A549 (cell line): ENCODE measurements at regions not wholly inside any gene's neighbourhood (a gene's known extent, or its start where the extent isn't known, plus 50 kb on each side); places are given as distances from the start of the nearest gene placed in this dataset.

Source experiments
- ATAC-seq, 2 experiments: fragments of 200-7000 bp in 1 of 2; fragments of >200 bp in 1 of 2; cut with Nextera tagmentation in 1 of 2; cut with Tn5 transposase in 1 of 2; 3 replicates each; pipeline versions ENCODE4 v1.8.0 to v1.9.1; 2018 to 2020; ENCODE audit warnings: mild to moderate bottlenecking in 1 of 2, moderate library complexity in 1 of 2
- CTCF ChIA-PET: fragments of 300-600 bp; sonication (Branson Sonifier 250); formaldehyde crosslinking; extraction: SDS; loops from one replicate; lab custom pipeline; 2021; ENCODE audit warnings: antibody characterized with exemption, inconsistent platforms; lab: Yijun Ruan, JAX
- POLR2A ChIA-PET: fragments of 350-600 bp; formaldehyde crosslinking; extraction: SDS; loops from one replicate; lab custom pipeline; 2021; ENCODE audit warnings: antibody characterized with exemption, inconsistent platforms; lab: Yijun Ruan, JAX
- DNase-seq, 2 experiments: peaks; one replicate each; pipeline versions ENCODE4 v3.0.0 to v3.0.0-alpha.2; 2011 to 2016; ENCODE audit warnings: low read depth in 1 of 2, low spot score in 1 of 2
- FAIRE-seq: peaks from 2 replicates; lab custom pipeline; 2011; peaks lifted over from hg19 to GRCh38; lab: Jason Lieb, UNC
- H3K27ac ChIP-seq, 2 experiments: fragments of >200 bp; sonication (Bioruptor Twin); formaldehyde crosslinking; 3 replicates each; pipeline ENCODE4 v1.5.1; 2016 to 2017
- H3K4me1 ChIP-seq: fragments of >200 bp; sonication (Bioruptor Twin); formaldehyde crosslinking; 3 replicates; pipeline ENCODE4 v1.6.1; 2016
- H3K4me2 ChIP-seq: fragments of >200 bp; sonication (Bioruptor Twin); formaldehyde crosslinking; 3 replicates; pipeline ENCODE4 v1.6.1; 2016
- H3K4me3 ChIP-seq: fragments of >200 bp; sonication (Bioruptor Twin); formaldehyde crosslinking; 3 replicates; pipeline ENCODE4 v1.5.1; 2016
- H3K9me3 ChIP-seq: fragments of >200 bp; sonication (Bioruptor Twin); formaldehyde crosslinking; 3 replicates; pipeline ENCODE4 v1.6.1; 2016
- BHLHE40 ChIP-seq: IDR thresholded peaks from 2 replicates; pipeline ENCODE4 v1.6.1; 2012; ENCODE audit warnings: low read depth, low read length, inconsistent platforms
- CBX2 ChIP-seq: fragments of 200-600 bp; sonication (generic); IDR thresholded peaks from 2 replicates; pipeline ENCODE4 v1.6.1; 2016; ENCODE audit warnings: low read depth, mild to moderate bottlenecking, borderline replicate concordance
- CEBPB ChIP-seq, 2 experiments: fragments of >200 bp in 1 of 2; sonication (Bioruptor Twin) in 1 of 2; formaldehyde crosslinking in 1 of 2; IDR thresholded peaks; 2 replicates each; pipeline ENCODE4 v1.6.1; 2012 to 2016
- CHD2 ChIP-seq: fragments of 150-350 bp; IDR thresholded peaks from 2 replicates; pipeline ENCODE4 v1.6.1; 2014; ENCODE audit warnings: low read length; ENCODE audit not compliant: partially characterized antibody
- CHD4 ChIP-seq: fragments of 200-600 bp; sonication (generic); IDR thresholded peaks from 2 replicates; pipeline ENCODE4 v1.6.1; 2016; ENCODE audit warnings: antibody characterized with exemption, mild to moderate bottlenecking, borderline replicate concordance
- CTCF ChIP-seq: fragments of >200 bp; sonication (Bioruptor Twin); formaldehyde crosslinking; IDR thresholded peaks from 3 replicates; pipeline ENCODE4 v1.5.1; 2016
- EHF ChIP-seq: fragments of 250-450 bp; sonication (Bioruptor Pico); IDR thresholded peaks from 2 replicates; pipeline ENCODE4 v1.5.0; 2020; ENCODE audit warnings: mild to moderate bottlenecking
- EP300 ChIP-seq, 2 experiments: fragments of >200 bp; sonication (Bioruptor Twin); formaldehyde crosslinking; IDR thresholded peaks; 2 replicates in 1 of 2; 3 replicates in 1 of 2; pipeline ENCODE4 v1.6.1; 2016 to 2017
- FOSB ChIP-seq: fragments of 250-450 bp; sonication (Bioruptor Pico); IDR thresholded peaks from 2 replicates; pipeline ENCODE4 v1.5.0; 2020; ENCODE audit warnings: mild to moderate bottlenecking, moderate library complexity
- HDAC2 ChIP-seq: fragments of 200-600 bp; sonication (generic); IDR thresholded peaks from 2 replicates; pipeline ENCODE4 v1.6.1; 2016
- HOXB13 ChIP-seq: fragments of 250-450 bp; sonication (Bioruptor Pico); IDR thresholded peaks from 2 replicates; pipeline ENCODE4 v1.5.0; 2020; ENCODE audit warnings: low read depth, mild to moderate bottlenecking, moderate library complexity
- HOXB5 ChIP-seq: fragments of 250-450 bp; sonication (Bioruptor Pico); IDR thresholded peaks from 2 replicates; pipeline ENCODE4 v1.5.0; 2020; ENCODE audit warnings: mild to moderate bottlenecking, moderate library complexity
- MAFK ChIP-seq: fragments of 450-650 bp; IDR thresholded peaks from 2 replicates; pipeline ENCODE4 v1.6.1; 2014; ENCODE audit not compliant: partially characterized antibody
- MAZ ChIP-seq: fragments of 150-350 bp; IDR thresholded peaks from 2 replicates; pipeline ENCODE4 v1.6.1; 2014; ENCODE audit warnings: antibody characterized with exemption, low read depth, low read length, borderline replicate concordance
- NFE2L2 ChIP-seq: fragments of 150-350 bp; conservative IDR thresholded peaks from 2 replicates; pipeline ENCODE4 v1.6.1; 2014; ENCODE audit warnings: low read length
- POLR2A ChIP-seq: IDR thresholded peaks from 2 replicates; pipeline ENCODE4 v1.6.1; 2012; ENCODE audit warnings: mild to moderate bottlenecking, low read length
- RAD21 ChIP-seq, 2 experiments: fragments of >200 bp in 1 of 2; sonication (Bioruptor Twin) in 1 of 2; formaldehyde crosslinking in 1 of 2; IDR thresholded peaks in 1 of 2; conservative IDR thresholded peaks in 1 of 2; 2 replicates in 1 of 2; 3 replicates in 1 of 2; pipeline ENCODE4 v1.6.1; 2012 to 2018; ENCODE audit warnings: inconsistent platforms in 1 of 2
- RCOR1 ChIP-seq: fragments of 150-350 bp; IDR thresholded peaks from 2 replicates; pipeline ENCODE4 v1.6.1; 2014; ENCODE audit warnings: antibody characterized with exemption, low read length, low read depth
- ZC3H11A ChIP-seq: fragments of 450-650 bp; IDR thresholded peaks from 2 replicates; pipeline ENCODE4 v1.6.1; 2014; ENCODE audit warnings: antibody characterized with exemption, mild to moderate bottlenecking
- WGBS: methylation state at CpG from one replicate; pipeline ENCODE4 v1.1.6; 2017; ENCODE audit errors: missing lambda C conversion rate; 5-methylcytosine and 5-hydroxymethylcytosine counted together
- TF ChIP-seq, protein P1 (sequence below): IDR thresholded peaks from 2 replicates; pipeline ENCODE4 v1.6.1; 2012
- TF ChIP-seq, protein P2 (sequence below): fragments of 250-450 bp; sonication (Bioruptor Pico); IDR thresholded peaks from 2 replicates; pipeline ENCODE4 v1.5.0; 2020; ENCODE audit warnings: low read depth, mild to moderate bottlenecking, moderate library complexity
- TF ChIP-seq, protein P3 (sequence below): fragments of 450-650 bp; IDR thresholded peaks from 2 replicates; pipeline ENCODE4 v1.6.1; 2014; ENCODE audit warnings: antibody characterized with exemption

DNA sequence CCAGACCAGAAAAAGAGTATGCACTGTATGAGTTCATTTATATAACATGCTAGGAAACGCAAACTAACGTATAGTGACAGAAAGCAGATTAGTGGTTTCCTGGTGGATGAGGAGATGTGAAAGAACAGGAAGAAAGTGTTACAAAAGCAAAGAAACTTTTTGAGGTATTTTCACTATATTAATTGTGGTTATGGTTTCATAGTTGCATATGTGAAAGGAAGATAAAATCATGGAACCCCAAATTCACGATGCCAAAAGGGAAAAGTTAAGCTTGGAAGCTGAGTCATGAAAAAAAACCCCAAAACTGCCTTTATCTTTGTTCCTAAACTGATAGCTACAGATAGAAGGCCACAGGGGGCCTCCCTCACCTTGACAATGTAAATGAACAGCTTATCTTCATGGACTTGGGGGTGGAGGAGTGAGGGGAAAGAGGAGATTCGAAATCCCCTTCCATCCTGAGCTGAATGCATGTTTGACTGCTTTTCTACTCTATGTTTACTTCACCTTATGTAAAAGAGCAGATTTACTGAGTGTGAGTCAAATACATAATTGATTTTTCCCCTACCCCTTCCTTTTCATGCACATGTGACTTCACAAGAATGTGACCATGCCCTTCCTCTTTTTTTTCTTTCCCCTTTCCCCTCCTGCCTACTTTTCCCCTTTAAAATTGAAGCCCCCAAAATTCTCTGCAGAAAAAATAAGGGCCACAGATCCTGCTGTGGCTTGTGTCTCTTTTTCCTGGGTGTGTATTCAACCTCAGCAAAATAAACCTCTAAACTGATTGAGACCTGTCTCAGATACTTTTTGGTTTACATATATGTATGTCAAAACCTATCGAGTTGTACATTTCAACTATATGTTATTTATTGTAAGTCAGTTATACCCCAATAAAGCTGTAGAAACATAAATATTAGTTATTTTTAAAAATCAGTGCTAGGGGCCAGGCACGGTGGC, 100.1 kb upstream of the TLK1 start:
- H3K27ac ChIP-seq: no peak overlapping the region
- no peak for ATAC-seq
- no peaks in the 10 kb centered on the region for H3K4me1 ChIP-seq
- TF ChIP-seq MAFK (peak; percentile 17), HOXB5 (CRISPR knock-in tag) (no peak)
- TF ChIP-seq, all 56 proteins: peak for 1
- WGBS: 74% methylated on average over 6 of the region's 6 CpGs
- ChIA-PET CTCF (interaction anchor here (1.1 kb wide), 1 partner anchor 47 kb away, joined by 3 read pairs; no protein-coding TSS in a partner anchor), POLR2A (no interaction called here)
- FAIRE-seq (no peak), DNase-seq (no peak)
- Histone ChIP-seq H3K4me2 (no peak overlapping the region), H3K9me3 (no peaks in the 10 kb centered on the region), H3K4me3 (no peak overlapping the region)

- no peak overlapping the region for H3K4me3 ChIP-seq
- H3K4me2 ChIP-seq: no peak overlapping the region
- no peak for FAIRE-seq
- POLR2A ChIA-PET: no interaction called here
- no peaks in the 10 kb centered on the region for H3K4me1 ChIP-seq
- ATAC-seq: no peak
- no peak overlapping the region for H3K27ac ChIP-seq
- H3K9me3 ChIP-seq: no peaks in the 10 kb centered on the region; the same call in 2 of the 3 replicates
- CTCF ChIA-PET: interaction anchor here (1.0 kb wide), 1 partner anchor 15 kb away, joined by 3 read pairs; no protein-coding TSS in a partner anchor
- DNase-seq: no peak
- no peak for TF ChIP-seq FOSB (CRISPR knock-in tag)
- TF ChIP-seq MAZ: no peak
- no peak for TF ChIP-seq HOXB13
- TF ChIP-seq CHD4: no peak
- TF ChIP-seq HOXB5 (CRISPR knock-in tag): no peak
- TF ChIP-seq ZC3H11A: no peak
- TF ChIP-seq NFE2L2: no peak
- TF ChIP-seq RCOR1: no peak
- TF ChIP-seq, protein P1, sequence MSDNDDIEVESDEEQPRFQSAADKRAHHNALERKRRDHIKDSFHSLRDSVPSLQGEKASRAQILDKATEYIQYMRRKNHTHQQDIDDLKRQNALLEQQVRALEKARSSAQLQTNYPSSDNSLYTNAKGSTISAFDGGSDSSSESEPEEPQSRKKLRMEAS: no peak
- TF ChIP-seq CBX2: no peak
- TF ChIP-seq, protein P2, sequence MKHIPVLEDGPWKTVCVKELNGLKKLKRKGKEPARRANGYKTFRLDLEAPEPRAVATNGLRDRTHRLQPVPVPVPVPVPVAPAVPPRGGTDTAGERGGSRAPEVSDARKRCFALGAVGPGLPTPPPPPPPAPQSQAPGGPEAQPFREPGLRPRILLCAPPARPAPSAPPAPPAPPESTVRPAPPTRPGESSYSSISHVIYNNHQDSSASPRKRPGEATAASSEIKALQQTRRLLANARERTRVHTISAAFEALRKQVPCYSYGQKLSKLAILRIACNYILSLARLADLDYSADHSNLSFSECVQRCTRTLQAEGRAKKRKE (CRISPR knock-in tag): no peak
- TF ChIP-seq, protein P3, sequence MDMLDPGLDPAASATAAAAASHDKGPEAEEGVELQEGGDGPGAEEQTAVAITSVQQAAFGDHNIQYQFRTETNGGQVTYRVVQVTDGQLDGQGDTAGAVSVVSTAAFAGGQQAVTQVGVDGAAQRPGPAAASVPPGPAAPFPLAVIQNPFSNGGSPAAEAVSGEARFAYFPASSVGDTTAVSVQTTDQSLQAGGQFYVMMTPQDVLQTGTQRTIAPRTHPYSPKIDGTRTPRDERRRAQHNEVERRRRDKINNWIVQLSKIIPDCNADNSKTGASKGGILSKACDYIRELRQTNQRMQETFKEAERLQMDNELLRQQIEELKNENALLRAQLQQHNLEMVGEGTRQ: no peak
- TF ChIP-seq CEBPB (IDR thresholded peaks at IDR 0.05): no peak
- no peak for TF ChIP-seq POLR2A
- TF ChIP-seq CTCF: no peak
These were observed 94.0 kb upstream of the TLK1 start for GRCh38 chr2:171254666-171255065.

- Histone ChIP-seq H3K27ac (no peak overlapping the region), H3K4me1 (no peaks in the 10 kb centered on the region), H3K9me3 (no peaks in the 10 kb centered on the region; the same call in 2 of the 3 replicates), H3K4me3 (no peak overlapping the region), H3K4me2 (no peak overlapping the region)
- ATAC-seq: no peak
- no peak for FAIRE-seq
- TF ChIP-seq EHF (no peak), EP300 (IDR thresholded peaks at IDR 0.05) (no peak), BHLHE40 (no peak), HDAC2 (no peak), CEBPB (IDR thresholded peaks at IDR 0.05) (no peak), MAFK (peak; percentile 47), CHD2 (no peak), RAD21 (conservative IDR thresholded peaks at IDR 0.05 in 1 of 2, IDR thresholded peaks at IDR 0.05 in 1 of 2) (no peak)
- 92% methylated on average over 2 of the region's 2 CpGs for WGBS
- no peak for DNase-seq
- CTCF ChIA-PET: interaction anchor here (1.0 kb wide), 1 partner anchor 16 kb away, joined by 3 read pairs; no protein-coding TSS in a partner anchor
- POLR2A ChIA-PET: no interaction called here
These were observed 93.4 kb upstream of the TLK1 start for GRCh38 chr2:171253900-171254650.
